Parathyroid adenoma (tissue), 2 donors: ENCODE measurements at regions not wholly inside any gene's neighbourhood (a gene's known extent, or its start where the extent isn't known, plus 50 kb on each side); places are given as distances from the start of the nearest gene placed in this dataset.

Source experiments
- H2AFZ ChIP-seq: fragments of 300-600 bp; sonication (generic); one replicate; pipeline ENCODE4 v1.7.0; 2017; ENCODE audit warnings: antibody characterized with exemption, mild to moderate bottlenecking
- H3K27ac ChIP-seq: fragments of 300-600 bp; sonication (generic); one replicate; pipeline ENCODE4 v1.7.0; 2017
- H3K27me3 ChIP-seq: fragments of 300-600 bp; sonication (generic); one replicate; pipeline ENCODE4 v1.7.0; 2017; ENCODE audit warnings: low read length; ENCODE audit not compliant: control insufficient read depth, insufficient read depth
- H3K36me3 ChIP-seq: fragments of 300-600 bp; sonication (generic); one replicate; pipeline ENCODE4 v1.7.0; 2017; ENCODE audit warnings: low read length; ENCODE audit not compliant: control insufficient read depth, insufficient read depth
- H3K4me1 ChIP-seq: fragments of 300-600 bp; sonication (generic); one replicate; pipeline ENCODE4 v1.7.0; 2017; ENCODE audit warnings: control low read depth
- H3K4me2 ChIP-seq: fragments of 300-600 bp; sonication (generic); one replicate; pipeline ENCODE4 v1.7.0; 2017; ENCODE audit warnings: low read length
- H3K4me3 ChIP-seq: fragments of 300-600 bp; sonication (generic); one replicate; pipeline ENCODE4 v1.7.0; 2017; ENCODE audit warnings: low read depth, low read length
- H3K79me2 ChIP-seq: fragments of 300-600 bp; sonication (generic); one replicate; pipeline ENCODE4 v1.7.0; 2017; ENCODE audit warnings: control low read depth
- H3K9ac ChIP-seq: fragments of 300-600 bp; sonication (generic); one replicate; pipeline ENCODE4 v1.7.0; 2017; ENCODE audit warnings: mild to moderate bottlenecking
- H3K9me3 ChIP-seq: fragments of 300-600 bp; sonication (generic); one replicate; pipeline ENCODE4 v1.7.0; 2017; ENCODE audit warnings: low read length; ENCODE audit not compliant: control insufficient read depth
- TF ChIP-seq, protein P1 (sequence below): fragments of 300-600 bp; sonication (generic); IDR thresholded peaks from one replicate; pipeline ENCODE4 v1.7.0; 2017; ENCODE audit warnings: antibody characterized with exemption, mild to moderate bottlenecking
- donor health status: primary hyperparathyroidism.

- Histone ChIP-seq H3K9me3 (no peaks in the 10 kb centered on the region), H3K36me3 (no peaks in the 10 kb centered on the region), H2AFZ (no peak overlapping the region), H3K4me1 (peaks cover 17% of the 10 kb centered on the region), H3K4me2 (no peak overlapping the region), H3K4me3 (no peak overlapping the region), H3K9ac (no peak overlapping the region), H3K27ac (no peak overlapping the region), H3K79me2 (peaks cover 18% of the 10 kb centered on the region), H3K27me3 (no peaks in the 10 kb centered on the region)
- TF ChIP-seq, protein P1, sequence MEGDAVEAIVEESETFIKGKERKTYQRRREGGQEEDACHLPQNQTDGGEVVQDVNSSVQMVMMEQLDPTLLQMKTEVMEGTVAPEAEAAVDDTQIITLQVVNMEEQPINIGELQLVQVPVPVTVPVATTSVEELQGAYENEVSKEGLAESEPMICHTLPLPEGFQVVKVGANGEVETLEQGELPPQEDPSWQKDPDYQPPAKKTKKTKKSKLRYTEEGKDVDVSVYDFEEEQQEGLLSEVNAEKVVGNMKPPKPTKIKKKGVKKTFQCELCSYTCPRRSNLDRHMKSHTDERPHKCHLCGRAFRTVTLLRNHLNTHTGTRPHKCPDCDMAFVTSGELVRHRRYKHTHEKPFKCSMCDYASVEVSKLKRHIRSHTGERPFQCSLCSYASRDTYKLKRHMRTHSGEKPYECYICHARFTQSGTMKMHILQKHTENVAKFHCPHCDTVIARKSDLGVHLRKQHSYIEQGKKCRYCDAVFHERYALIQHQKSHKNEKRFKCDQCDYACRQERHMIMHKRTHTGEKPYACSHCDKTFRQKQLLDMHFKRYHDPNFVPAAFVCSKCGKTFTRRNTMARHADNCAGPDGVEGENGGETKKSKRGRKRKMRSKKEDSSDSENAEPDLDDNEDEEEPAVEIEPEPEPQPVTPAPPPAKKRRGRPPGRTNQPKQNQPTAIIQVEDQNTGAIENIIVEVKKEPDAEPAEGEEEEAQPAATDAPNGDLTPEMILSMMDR, result no peak
Measured at GRCh38 chr18:46260016-46260878, 156.1 kb downstream of the HAUS1 start.

- no peak overlapping the region for H3K4me3 ChIP-seq
- no peak overlapping the region for H3K27ac ChIP-seq
- no peaks in the 10 kb centered on the region for H3K36me3 ChIP-seq
- no peak overlapping the region for H3K4me2 ChIP-seq
- peaks cover 17% of the 10 kb centered on the region for H3K4me1 ChIP-seq
- H3K27me3 ChIP-seq, result no peaks in the 10 kb centered on the region
- H3K9me3 ChIP-seq, result no peaks in the 10 kb centered on the region
- no peak overlapping the region for H2AFZ ChIP-seq
- H3K79me2 ChIP-seq, result peaks cover 18% of the 10 kb centered on the region
- no peak overlapping the region for H3K9ac ChIP-seq
- TF ChIP-seq, protein P1, result no peak
Measured at GRCh38 chr18:46260879-46261143, 156.6 kb downstream of the HAUS1 start.

- Histone ChIP-seq H3K79me2 (peaks cover 15% of the 10 kb centered on the region), H3K4me3 (no peak overlapping the region), H3K27me3 (no peaks in the 10 kb centered on the region), H3K4me2 (no peak overlapping the region), H3K27ac (no peak overlapping the region), H3K4me1 (peaks cover 17% of the 10 kb centered on the region), H2AFZ (no peak overlapping the region), H3K9me3 (no peaks in the 10 kb centered on the region), H3K36me3 (no peaks in the 10 kb centered on the region), H3K9ac (no peak overlapping the region)
- TF ChIP-seq, protein P1, result no peak
Measured at GRCh38 chr18:46261799-46262198, 157.6 kb downstream of the HAUS1 start.

DNA sequence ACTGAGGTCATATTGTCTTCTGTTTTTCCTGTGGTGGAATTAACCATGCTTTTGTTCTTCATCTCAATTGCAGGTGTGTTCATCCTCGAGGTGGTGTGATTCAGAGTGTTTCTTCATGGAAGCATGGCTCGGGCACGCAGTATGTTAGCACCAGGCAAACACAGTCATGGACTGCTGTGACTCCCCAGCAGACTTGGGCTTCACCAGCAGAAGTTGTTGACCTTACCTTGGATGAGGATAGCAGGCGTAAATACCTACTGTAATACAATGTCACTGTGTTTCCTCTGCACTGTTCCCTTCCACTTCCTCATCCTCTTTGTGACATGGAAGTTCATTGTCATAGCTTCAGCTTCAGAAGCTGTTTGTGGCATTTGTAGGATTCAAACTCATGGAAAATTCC, 158.7 kb downstream of the HAUS1 start:
- H3K9ac ChIP-seq, result no peak overlapping the region
- H3K36me3 ChIP-seq, result no peaks in the 10 kb centered on the region

More for the DNA sequence above, 158.7 kb downstream of the HAUS1 start:
- H2AFZ ChIP-seq, result no peak overlapping the region
- peaks cover 17% of the 10 kb centered on the region for H3K4me1 ChIP-seq
- peaks cover 12% of the 10 kb centered on the region for H3K79me2 ChIP-seq
- TF ChIP-seq, protein P1, result no peak
- H3K4me2 ChIP-seq, result no peak overlapping the region
- H3K27me3 ChIP-seq, result no peaks in the 10 kb centered on the region
- H3K9me3 ChIP-seq, result no peaks in the 10 kb centered on the region
- H3K4me3 ChIP-seq, result no peak overlapping the region
- no peak overlapping the region for H3K27ac ChIP-seq
